ENCODE measurements at regions not wholly inside any gene's neighbourhood (a gene's known extent, or its start where the extent isn't known, plus 50 kb on each side); places are given as distances from the start of the nearest gene placed in this dataset.

GRCh38 chr2:8278709-8279354 lies 403.0 kb upstream of the ID2 start:
- peaks cover 11% of the 10 kb centered on the region for H3K4me1 ChIP-seq (ENCODE audit: low read length)
- peak overlapping the region; percentile 53 for H3K4me3 ChIP-seq (ENCODE audit: low read length)
- DNase-seq, result no peak
- peaks cover 13% of the 10 kb centered on the region for H3F3A ChIP-seq (ENCODE audit: insufficient read depth, low read length)
- no peaks in the 10 kb centered on the region for H3K9me2 ChIP-seq (replicated peaks; ENCODE audit: insufficient read depth, low read length)
- H4K20me1 ChIP-seq (ENCODE audit: insufficient read depth, low read length), result no peaks in the 10 kb centered on the region
- no peaks in the 10 kb centered on the region for H3K9me3 ChIP-seq (replicated peaks; ENCODE audit: insufficient read depth, low read length)
- H3K27ac ChIP-seq (ENCODE audit: low read length), result no peak overlapping the region; the same call in 1 of the 2 replicates
- no peak for TF ChIP-seq EZH2 (optimal IDR thresholded peaks at IDR 0.05; ENCODE audit: low read depth, low read length)
- TF ChIP-seq EZH2phosphoT487 (IDR thresholded peaks at IDR 0.05; ENCODE audit: low read length), result no peak
- TF ChIP-seq CTCF (IDR thresholded peaks at IDR 0.05; ENCODE audit: low read length), result no peak
- H2AFZ ChIP-seq (ENCODE audit: low read length), result no peak overlapping the region
- H3K79me2 ChIP-seq (ENCODE audit: low read length), result no peaks in the 10 kb centered on the region
- no peaks in the 10 kb centered on the region for H3K36me3 ChIP-seq (replicated peaks; ENCODE audit: insufficient read depth, low read length)
- peak overlapping the region; percentile 92 for H3K4me2 ChIP-seq (ENCODE audit: low read depth, low read length)
- peaks cover 20% of the 10 kb centered on the region for H3K27me3 ChIP-seq (replicated peaks; ENCODE audit: insufficient read depth, low read length)
- H3K9ac ChIP-seq (ENCODE audit: low read length), result no peak overlapping the region; the same call in 1 of the 2 replicates

GRCh38 chr2:8279506-8279905 lies 402.4 kb upstream of the ID2 start:
- H3K27ac ChIP-seq (ENCODE audit: low read length), result no peak overlapping the region

GRCh38 chr2:8281234-8281633 lies 400.6 kb upstream of the ID2 start:
- Histone ChIP-seq H4K20me1 (ENCODE audit: insufficient read depth, low read length) (no peaks in the 10 kb centered on the region), H2AFZ (ENCODE audit: low read length) (no peak overlapping the region), H3K9ac (ENCODE audit: low read length) (no peak overlapping the region), H3K9me3 (replicated peaks; ENCODE audit: insufficient read depth, low read length) (no peaks in the 10 kb centered on the region), H3K79me2 (ENCODE audit: low read length) (no peaks in the 10 kb centered on the region), H3K4me3 (ENCODE audit: low read length) (no peak overlapping the region), H3K36me3 (replicated peaks; ENCODE audit: insufficient read depth, low read length) (no peaks in the 10 kb centered on the region), H3K4me2 (ENCODE audit: low read depth, low read length) (no peak overlapping the region), H3K9me2 (replicated peaks; ENCODE audit: insufficient read depth, low read length) (no peaks in the 10 kb centered on the region), H3F3A (ENCODE audit: insufficient read depth, low read length) (peaks cover 13% of the 10 kb centered on the region), H3K27me3 (replicated peaks; ENCODE audit: insufficient read depth, low read length) (peaks cover 9% of the 10 kb centered on the region), H3K4me1 (ENCODE audit: low read length) (peaks cover 11% of the 10 kb centered on the region), H3K27ac (ENCODE audit: low read length) (no peak overlapping the region)
- TF ChIP-seq EZH2phosphoT487 (IDR thresholded peaks at IDR 0.05; ENCODE audit: low read length) (no peak), EZH2 (optimal IDR thresholded peaks at IDR 0.05; ENCODE audit: low read depth, low read length) (no peak), CTCF (IDR thresholded peaks at IDR 0.05; ENCODE audit: low read length) (no peak)
- no peak for DNase-seq

More at GRCh38 chr2:8279506-8279905, 402.4 kb upstream of the ID2 start:
- Histone ChIP-seq H3K27me3 (replicated peaks; ENCODE audit: insufficient read depth, low read length) (peaks cover 17% of the 10 kb centered on the region), H4K20me1 (ENCODE audit: insufficient read depth, low read length) (no peaks in the 10 kb centered on the region), H3K9me3 (replicated peaks; ENCODE audit: insufficient read depth, low read length) (no peaks in the 10 kb centered on the region), H3K9ac (ENCODE audit: low read length) (no peak overlapping the region), H3F3A (ENCODE audit: insufficient read depth, low read length) (peaks cover 13% of the 10 kb centered on the region), H3K36me3 (replicated peaks; ENCODE audit: insufficient read depth, low read length) (no peaks in the 10 kb centered on the region), H3K4me1 (ENCODE audit: low read length) (peaks cover 11% of the 10 kb centered on the region), H2AFZ (ENCODE audit: low read length) (no peak overlapping the region), H3K4me3 (ENCODE audit: low read length) (no peak overlapping the region), H3K4me2 (ENCODE audit: low read depth, low read length) (no peak overlapping the region), H3K9me2 (replicated peaks; ENCODE audit: insufficient read depth, low read length) (no peaks in the 10 kb centered on the region), H3K79me2 (ENCODE audit: low read length) (no peaks in the 10 kb centered on the region)
- DNase-seq, result no peak
- TF ChIP-seq EZH2 (optimal IDR thresholded peaks at IDR 0.05; ENCODE audit: low read depth, low read length) (no peak), CTCF (IDR thresholded peaks at IDR 0.05; ENCODE audit: low read length) (no peak), EZH2phosphoT487 (IDR thresholded peaks at IDR 0.05; ENCODE audit: low read length) (no peak)
